IMR-90 (cell line): ENCODE measurements at regions not wholly inside any gene's neighbourhood (a gene's known extent, or its start where the extent isn't known, plus 50 kb on each side); places are given as distances from the start of the nearest gene placed in this dataset.

Experiments used
- CHD1 ChIP-seq: IDR thresholded peaks from 2 replicates; pipeline ENCODE4 v1.6.1; 2012; ENCODE audit warnings: low read depth, low read length, improper control_type of control experiment
- FOS ChIP-seq: fragments of 150-350 bp; IDR thresholded peaks from 2 replicates; pipeline ENCODE4 v1.6.1; 2016; ENCODE audit warnings: low read depth, low read length
- MAFK ChIP-seq: IDR thresholded peaks from 2 replicates; pipeline ENCODE4 v1.6.1; 2012; ENCODE audit warnings: low read depth, low read length, improper control_type of control experiment
- MAZ ChIP-seq: IDR thresholded peaks from 2 replicates; pipeline ENCODE4 v1.6.1; 2012; ENCODE audit warnings: low read depth, mild to moderate bottlenecking, low read length, improper control_type of control experiment, moderate library complexity, borderline replicate concordance
- POLR2A ChIP-seq: IDR thresholded peaks from 2 replicates; pipeline ENCODE4 v1.6.1; 2012; ENCODE audit warnings: mild to moderate bottlenecking, low read depth, low read length
- RAD21 ChIP-seq: IDR thresholded peaks from 2 replicates; pipeline ENCODE4 v1.6.1; 2012; ENCODE audit warnings: low read length, improper control_type of control experiment
- RFX5 ChIP-seq: IDR thresholded peaks from 2 replicates; pipeline ENCODE4 v1.8.0; 2012; ENCODE audit warnings: low read depth, mild to moderate bottlenecking, low read length, moderate library complexity
- TF ChIP-seq, protein P1 (sequence below): conservative IDR thresholded peaks from 2 replicates; pipeline ENCODE4 v1.5.1; 2012; ENCODE audit warnings: mild to moderate bottlenecking, low read depth, low read length, improper control_type of control experiment
- TF ChIP-seq, protein P2 (sequence below): fragments of 150-350 bp; IDR thresholded peaks from 2 replicates; pipeline ENCODE4 v1.6.1; 2017; ENCODE audit warnings: mild to moderate bottlenecking, antibody characterized with exemption, low read length, low read depth

DNA sequence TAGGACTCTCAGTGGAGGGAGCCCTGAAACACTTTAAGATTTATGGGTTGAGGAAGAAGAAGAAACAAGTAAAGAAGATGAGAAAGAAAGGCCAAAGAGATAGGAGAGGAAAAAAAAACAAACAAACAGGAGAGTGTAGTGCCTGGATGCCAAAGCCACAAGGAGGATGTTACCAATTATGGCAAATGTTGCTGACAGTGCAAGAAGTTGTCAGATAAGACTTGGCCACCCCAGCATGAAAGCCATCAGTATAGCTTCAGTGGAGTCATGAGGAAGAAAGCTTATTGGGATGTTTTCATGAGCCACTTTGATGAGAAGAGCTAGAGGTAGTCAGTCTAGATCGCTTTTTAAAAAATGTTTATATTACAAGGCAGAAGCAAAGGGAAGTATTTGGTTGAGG, 380.2 kb upstream of the ADGRL4 start:
- TF ChIP-seq, protein P1, sequence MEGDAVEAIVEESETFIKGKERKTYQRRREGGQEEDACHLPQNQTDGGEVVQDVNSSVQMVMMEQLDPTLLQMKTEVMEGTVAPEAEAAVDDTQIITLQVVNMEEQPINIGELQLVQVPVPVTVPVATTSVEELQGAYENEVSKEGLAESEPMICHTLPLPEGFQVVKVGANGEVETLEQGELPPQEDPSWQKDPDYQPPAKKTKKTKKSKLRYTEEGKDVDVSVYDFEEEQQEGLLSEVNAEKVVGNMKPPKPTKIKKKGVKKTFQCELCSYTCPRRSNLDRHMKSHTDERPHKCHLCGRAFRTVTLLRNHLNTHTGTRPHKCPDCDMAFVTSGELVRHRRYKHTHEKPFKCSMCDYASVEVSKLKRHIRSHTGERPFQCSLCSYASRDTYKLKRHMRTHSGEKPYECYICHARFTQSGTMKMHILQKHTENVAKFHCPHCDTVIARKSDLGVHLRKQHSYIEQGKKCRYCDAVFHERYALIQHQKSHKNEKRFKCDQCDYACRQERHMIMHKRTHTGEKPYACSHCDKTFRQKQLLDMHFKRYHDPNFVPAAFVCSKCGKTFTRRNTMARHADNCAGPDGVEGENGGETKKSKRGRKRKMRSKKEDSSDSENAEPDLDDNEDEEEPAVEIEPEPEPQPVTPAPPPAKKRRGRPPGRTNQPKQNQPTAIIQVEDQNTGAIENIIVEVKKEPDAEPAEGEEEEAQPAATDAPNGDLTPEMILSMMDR: no peak
- TF ChIP-seq CHD1 (no peak), RFX5 (no peak), POLR2A (no peak), MAFK (peak; percentile 84), FOS (no peak), RAD21 (no peak), MAZ (no peak)
- TF ChIP-seq, protein P2, sequence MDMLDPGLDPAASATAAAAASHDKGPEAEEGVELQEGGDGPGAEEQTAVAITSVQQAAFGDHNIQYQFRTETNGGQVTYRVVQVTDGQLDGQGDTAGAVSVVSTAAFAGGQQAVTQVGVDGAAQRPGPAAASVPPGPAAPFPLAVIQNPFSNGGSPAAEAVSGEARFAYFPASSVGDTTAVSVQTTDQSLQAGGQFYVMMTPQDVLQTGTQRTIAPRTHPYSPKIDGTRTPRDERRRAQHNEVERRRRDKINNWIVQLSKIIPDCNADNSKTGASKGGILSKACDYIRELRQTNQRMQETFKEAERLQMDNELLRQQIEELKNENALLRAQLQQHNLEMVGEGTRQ: no peak
